Spleen (tissue), 11 donors: ENCODE measurements at regions not wholly inside any gene's neighbourhood (a gene's known extent, or its start where the extent isn't known, plus 50 kb on each side); places are given as distances from the start of the nearest gene placed in this dataset.

Source experiments
- DNase-seq: peaks from one replicate; pipeline ENCODE4 v3.0.0-alpha.2; 2020
- H3K27ac ChIP-seq, 8 donors: fragments of 200-600 bp; sonication (generic) in 7 of 8; 1 replicate in 4 of 8; 2 replicates in 4 of 8; pipeline versions ENCODE4 v1.5.0 to v1.8.0; 2016 to 2021; ENCODE audit warnings: inconsistent platforms in 4 of 8, mild to moderate bottlenecking in 4 of 8, moderate library complexity in 1 of 8
- H3K27me3 ChIP-seq, 7 donors: fragments of 200-600 bp; sonication (generic) in 6 of 7; replicated peaks in 1 of 7; 1 replicate in 4 of 7; 2 replicates in 3 of 7; pipeline versions ENCODE4 v1.5.0 to v1.8.0; 2016 to 2021; ENCODE audit warnings: inconsistent platforms in 3 of 7, mild to moderate bottlenecking in 1 of 7
- H3K36me3 ChIP-seq, 6 donors: fragments of 200-600 bp; sonication (generic) in 5 of 6; 1 replicate in 4 of 6; 2 replicates in 2 of 6; pipeline versions ENCODE4 v1.5.0 to v1.8.0; 2016 to 2021; ENCODE audit warnings: inconsistent platforms in 2 of 6
- H3K4me1 ChIP-seq, 6 donors: fragments of 200-600 bp; sonication (generic) in 5 of 6; 1 replicate in 3 of 6; 2 replicates in 3 of 6; pipeline versions ENCODE4 v1.5.0 to v1.8.0; 2016 to 2021; ENCODE audit warnings: inconsistent platforms in 3 of 6
- H3K4me3 ChIP-seq, 8 donors: fragments of 200-600 bp; sonication (generic) in 7 of 8; 1 replicate in 4 of 8; 2 replicates in 4 of 8; pipeline versions ENCODE4 v1.5.0 to v1.8.0; 2016 to 2021; ENCODE audit warnings: inconsistent platforms in 4 of 8, mild to moderate bottlenecking in 4 of 8, moderate library complexity in 2 of 8
- H3K9me3 ChIP-seq, 8 donors: fragments of 200-600 bp; sonication (generic) in 7 of 8; 1 replicate in 4 of 8; 2 replicates in 4 of 8; pipeline versions ENCODE4 v1.5.0 to v1.8.0; 2016 to 2021; ENCODE audit warnings: inconsistent platforms in 4 of 8
- CTCF ChIP-seq, 11 experiments: fragments of 200-600 bp in 7 of 11; fragments of 450-650 bp in 4 of 11; sonication (generic) in 4 of 11; IDR thresholded peaks in 8 of 11; conservative IDR thresholded peaks in 3 of 11; 1 replicate in 7 of 11; 2 replicates in 4 of 11; pipeline versions ENCODE4 v1.4.0 to v1.8.0; 2016 to 2021; ENCODE audit warnings: antibody characterized with exemption in 11 of 11, inconsistent platforms in 4 of 11, mild to moderate bottlenecking in 1 of 11
- POLR2A ChIP-seq, 3 donors: fragments of 450-650 bp; IDR thresholded peaks; one replicate each; pipeline ENCODE4 v1.5.1; 2017; ENCODE audit warnings: antibody characterized with exemption in 3 of 3, mild to moderate bottlenecking in 1 of 3
- POLR2AphosphoS5 ChIP-seq, 3 donors: sonication (generic); formaldehyde crosslinking; IDR thresholded peaks; one replicate each; pipeline ENCODE4 v1.5.1; 2017; ENCODE audit warnings: antibody characterized with exemption in 3 of 3
- WGBS, 5 donors: extraction: QIAGEN DNeasy Blood & Tissue Kit in 3 of 5; methylation state at CpG; one replicate each; pipeline versions ENCODE4 v1.1.5 to v1.1.7; 2013 to 2018; 5-methylcytosine and 5-hydroxymethylcytosine counted together
- intact Hi-C: fragments of 100-400 bp; cut with DNase I; formaldehyde crosslinking; loops from one replicate; pipeline ENCODE4 v1.15.0; 2023; ENCODE audit warnings: low total_unique reads
- donor health status: healthy with polysubstance abuse.
- donor health status: DM: no; HTN: no; CAD: no; lungs with moderate emphysema.
- donor health status: DM: no; HTN: no; CAD: no.
- donor health status: Bipolar disorder and iron deficiency.
- donor health status: healthy.
- donor health status: DM: no; HTN: no; CAD: no.
- donor health status: DM: yes; HTN: yes; CAD: no.

GRCh38 chr2:7358865-7359447 lies 441.7 kb downstream of the RNF144A start:
- Histone ChIP-seq H3K36me3 (no peaks in the 10 kb centered on the region), H3K27me3 (no peaks in the 10 kb centered on the region), H3K4me1 (no peaks in the 10 kb centered on the region), H3K9me3 (no peaks in the 10 kb centered on the region), H3K27ac (no peak overlapping the region), H3K4me3 (no peak overlapping the region)
- WGBS, 5 donors: 58 to 72% (median 69%) methylated on average over 8 of the region's 8 CpGs
- TF ChIP-seq CTCF (IDR thresholded peaks at IDR 0.05 in 8 of 11, conservative IDR thresholded peaks at IDR 0.05 in 3 of 11): no peak
- TF ChIP-seq POLR2A (IDR thresholded peaks at IDR 0.05): no peak
- no peak for TF ChIP-seq POLR2AphosphoS5 (IDR thresholded peaks at IDR 0.05)
- no peak for DNase-seq
- intact Hi-C loops: no loop called here

GRCh38 chr2:7363906-7364305 lies 446.7 kb downstream of the RNF144A start:
- DNase-seq: no peak
- TF ChIP-seq POLR2A (IDR thresholded peaks at IDR 0.05) (no peak), POLR2AphosphoS5 (IDR thresholded peaks at IDR 0.05) (no peak), CTCF (IDR thresholded peaks at IDR 0.05 in 8 of 11, conservative IDR thresholded peaks at IDR 0.05 in 3 of 11) (no peak)
- Histone ChIP-seq H3K4me1 (no peaks in the 10 kb centered on the region), H3K36me3 (no peaks in the 10 kb centered on the region), H3K27me3 (no peaks in the 10 kb centered on the region), H3K27ac (no peak overlapping the region), H3K4me3 (no peak overlapping the region), H3K9me3 (peaks cover 0 to 24% (median 20%) of the 10 kb centered on the region in 8 donors)
- WGBS, 5 donors: 57 to 90% (median 82%) methylated on average over 3 of the region's 3 CpGs
- intact Hi-C loops: no loop called here

- no peaks in the 10 kb centered on the region for H3K27me3 ChIP-seq
- H3K27ac ChIP-seq: no peak overlapping the region
- H3K9me3 ChIP-seq: peaks cover 0 to 33% (median 26%) of the 10 kb centered on the region in 8 donors
- WGBS, 5 donors: 87 to 100% (median 90%) methylated on average over 1 of the region's 1 CpG
- H3K4me3 ChIP-seq: no peak overlapping the region
- intact Hi-C loops: no loop called here
- H3K4me1 ChIP-seq: no peaks in the 10 kb centered on the region
- DNase-seq: no peak
- TF ChIP-seq POLR2AphosphoS5 (IDR thresholded peaks at IDR 0.05) (no peak), POLR2A (IDR thresholded peaks at IDR 0.05) (no peak), CTCF (IDR thresholded peaks at IDR 0.05 in 8 of 11, conservative IDR thresholded peaks at IDR 0.05 in 3 of 11) (no peak)
- no peaks in the 10 kb centered on the region for H3K36me3 ChIP-seq
Measured at GRCh38 chr2:7368211-7368610, 451.0 kb downstream of the RNF144A start.

- 90 to 100% (median 95%) methylated on average over 1 of the region's 1 CpG for WGBS, 5 donors
- no peaks in the 10 kb centered on the region for H3K4me1 ChIP-seq
- no peak overlapping the region for H3K27ac ChIP-seq
- intact Hi-C loops: no loop called here
- H3K27me3 ChIP-seq: peaks cover 0 to 4% (median 0%) of the 10 kb centered on the region in 7 donors
- H3K4me3 ChIP-seq: no peak overlapping the region
- no peak for DNase-seq
- H3K36me3 ChIP-seq: no peaks in the 10 kb centered on the region
- H3K9me3 ChIP-seq: peaks cover 0 to 19% (median 13%) of the 10 kb centered on the region in 8 donors
- TF ChIP-seq CTCF (IDR thresholded peaks at IDR 0.05 in 8 of 11, conservative IDR thresholded peaks at IDR 0.05 in 3 of 11): no peak
- no peak for TF ChIP-seq POLR2A (IDR thresholded peaks at IDR 0.05)
- no peak for TF ChIP-seq POLR2AphosphoS5 (IDR thresholded peaks at IDR 0.05)
Measured at GRCh38 chr2:7373156-7373555, 455.9 kb downstream of the RNF144A start.
